T-cell (primary cell): ENCODE measurements at regions not wholly inside any gene's neighbourhood (a gene's known extent, or its start where the extent isn't known, plus 50 kb on each side); places are given as distances from the start of the nearest gene placed in this dataset.

ENCODE experiments used
- ATAC-seq, 4 experiments: fragments of 200-7000 bp in 3 of 4; fragments of 150-1000 bp in 1 of 4; cut with Tn5 transposase; replicated peaks in 1 of 4; 1 replicate in 3 of 4; 2 replicates in 1 of 4; pipeline ENCODE4 v1.10.0; 2021; ENCODE audit warnings: moderate library complexity in 3 of 4, mild to moderate bottlenecking in 2 of 4, moderate number of reproducible peaks in 1 of 4
- CTCF ChIA-PET, 2 donors: fragments of 300-600 bp; sonication (Branson Sonifier 250); formaldehyde crosslinking; loops; one replicate each; lab custom pipeline; 2022; ENCODE audit warnings: antibody characterized with exemption in 2 of 2; lab: Charles Lee
- POLR2A ChIA-PET, 2 donors: fragments of 300-600 bp; sonication (Branson Sonifier 250); formaldehyde crosslinking; loops; one replicate each; lab custom pipeline; 2022; ENCODE audit warnings: antibody characterized with exemption in 2 of 2; lab: Charles Lee
- DNase-seq, 35 experiments: peaks; one replicate each; pipeline versions ENCODE4 v3.0.0 to v3.0.0-alpha.2; 2013 to 2023
- H3K27ac ChIP-seq: one replicate; pipeline ENCODE4 v1.5.1; 2013; ENCODE audit warnings: low read length
- H3K27me3 ChIP-seq, 2 experiments: replicated peaks in 1 of 2; 1 replicate in 1 of 2; 2 replicates in 1 of 2; pipeline versions ENCODE4 v1.6.1 to v1.7.0; 2013; ENCODE audit warnings: low read length in 1 of 2, mixed read lengths in 1 of 2; ENCODE audit not compliant: control insufficient read depth in 2 of 2, insufficient read depth in 2 of 2; ENCODE audit errors: extremely low read depth in 1 of 2
- H3K36me3 ChIP-seq, 2 donors: 1 replicate in 1 of 2; 2 replicates in 1 of 2; pipeline versions ENCODE4 v1.6.1 to v1.7.0; 2013; ENCODE audit warnings: low read length in 1 of 2; ENCODE audit not compliant: control insufficient read depth in 2 of 2, insufficient read depth in 1 of 2; ENCODE audit errors: extremely low read depth in 1 of 2
- H3K4me1 ChIP-seq, 2 experiments: 1 replicate in 1 of 2; 2 replicates in 1 of 2; pipeline versions ENCODE4 v1.6.1 to v1.7.0; 2013; ENCODE audit warnings: low read length in 2 of 2, mixed read lengths in 1 of 2; ENCODE audit not compliant: insufficient read depth in 2 of 2, control insufficient read depth in 1 of 2; ENCODE audit errors: extremely low read depth in 1 of 2
- H3K4me3 ChIP-seq, 2 donors: 1 replicate in 1 of 2; 2 replicates in 1 of 2; pipeline versions ENCODE4 v1.5.1 to v1.7.0; 2013; ENCODE audit warnings: mild to moderate bottlenecking in 2 of 2, low read length in 1 of 2, moderate library complexity in 1 of 2; ENCODE audit not compliant: control insufficient read depth in 1 of 2; ENCODE audit errors: extremely low read depth in 1 of 2
- H3K9me3 ChIP-seq: 2 replicates; pipeline ENCODE4 v1.7.0; 2013
- H3K27ac Mint-ChIP-seq, 2 donors: one replicate each; pipeline ENCODE4 v1.8.0; 2020 to 2021; ENCODE audit warnings: mild to moderate bottlenecking in 2 of 2, mixed read lengths in 2 of 2
- H3K27me3 Mint-ChIP-seq, 2 donors: one replicate each; pipeline ENCODE4 v1.8.0; 2021 to 2022; ENCODE audit warnings: mixed read lengths in 2 of 2
- H3K36me3 Mint-ChIP-seq: one replicate; pipeline ENCODE4 v1.8.0; 2021; ENCODE audit warnings: mixed read lengths
- H3K4me1 Mint-ChIP-seq, 3 donors: one replicate each; pipeline ENCODE4 v1.8.0; 2020 to 2022; ENCODE audit warnings: mixed read lengths in 3 of 3, mild to moderate bottlenecking in 1 of 3
- H3K4me3 Mint-ChIP-seq, 3 donors: one replicate each; pipeline ENCODE4 v1.8.0; 2020 to 2022; ENCODE audit warnings: mild to moderate bottlenecking in 3 of 3, mixed read lengths in 3 of 3, moderate library complexity in 3 of 3
- H3K9me3 Mint-ChIP-seq, 3 donors: one replicate each; pipeline ENCODE4 v1.8.0; 2020 to 2022; ENCODE audit warnings: mixed read lengths in 3 of 3
- WGBS: methylation state at CpG from one replicate; pipeline ENCODE4 v1.1.5; 2013; ENCODE audit warnings: missing lambda C conversion rate; ENCODE audit not compliant: insufficient coverage; 5-methylcytosine and 5-hydroxymethylcytosine counted together

GRCh38 chr21:32055305-32055704 lies 182.5 kb downstream of the HUNK start:
- no peaks in the 10 kb centered on the region for H3K4me1 ChIP-seq
- POLR2A ChIA-PET = no interaction called here
- ATAC-seq = no peak

More at GRCh38 chr21:32055305-32055704, 182.5 kb downstream of the HUNK start:
- H3K4me1 Mint-ChIP-seq = no peaks in the 10 kb centered on the region
- no peak overlapping the region for H3K4me3 Mint-ChIP-seq
- DNase-seq = no peak
- CTCF ChIA-PET = no interaction called here
- no peak overlapping the region for H3K4me3 ChIP-seq
- no peak overlapping the region for H3K27ac Mint-ChIP-seq
- H3K36me3 Mint-ChIP-seq = no peaks in the 10 kb centered on the region
- H3K27me3 Mint-ChIP-seq = peaks cover 4 to 17% of the 10 kb centered on the region in 2 donors
- whole genome bisulfite sequencing = 60% methylated on average over 3 of the region's 3 CpGs
- H3K9me3 Mint-ChIP-seq = peaks cover 19 to 20% (median 19%) of the 10 kb centered on the region in 3 donors
- H3K9me3 ChIP-seq = peaks cover 2% of the 10 kb centered on the region
- H3K27me3 ChIP-seq = peaks cover 0 to 13% of the 10 kb centered on the region in 2 experiments
- no peak overlapping the region for H3K27ac ChIP-seq
- no peaks in the 10 kb centered on the region for H3K36me3 ChIP-seq
